ENCODE measurements at regions not wholly inside any gene's neighbourhood (a gene's known extent, or its start where the extent isn't known, plus 50 kb on each side); places are given as distances from the start of the nearest gene placed in this dataset.

DNA sequence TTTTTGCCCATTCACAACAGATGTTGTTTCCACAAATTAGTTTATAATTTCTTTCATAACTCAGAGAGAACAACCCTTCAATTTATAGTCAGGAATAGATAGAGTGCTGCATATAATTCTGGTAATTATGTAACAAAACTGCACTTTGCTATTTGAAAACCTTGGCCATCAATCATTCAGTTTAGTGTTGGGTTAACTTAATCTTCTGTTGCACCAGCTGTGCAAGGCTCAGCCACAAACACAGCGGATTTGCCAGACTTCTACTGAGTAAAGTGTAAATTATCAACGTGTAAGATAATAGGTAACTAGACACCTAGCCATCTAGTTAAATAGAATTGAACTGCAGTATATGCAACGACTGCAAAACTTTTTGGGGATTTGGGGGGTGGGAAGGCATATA, 1064.3 kb upstream of the EPHA6 start:
- no peaks in the 10 kb centered on the region for H3K27me3 ChIP-seq
- H3K9me3 ChIP-seq: no peaks in the 10 kb centered on the region
- H3K4me3 ChIP-seq: no peak overlapping the region
- no peaks in the 10 kb centered on the region for H3K4me1 ChIP-seq
- DNase-seq (ENCODE audit: extremely low spot score): no peak
- TF ChIP-seq POLR2AphosphoS5 (IDR thresholded peaks at IDR 0.05) (no peak), CTCF (IDR thresholded peaks at IDR 0.05) (no peak), POLR2A (IDR thresholded peaks at IDR 0.05; ENCODE audit: low read depth) (no peak), EP300 (IDR thresholded peaks at IDR 0.05) (no peak)
- intact Hi-C loops (cut with DNase I): no loop called here
- H3K27ac ChIP-seq (replicated peaks in 1 of 4): no peak overlapping the region
- 39% methylated on average over 3 of the region's 3 CpGs for WGBS
- no peaks in the 10 kb centered on the region for H3K36me3 ChIP-seq

DNA sequence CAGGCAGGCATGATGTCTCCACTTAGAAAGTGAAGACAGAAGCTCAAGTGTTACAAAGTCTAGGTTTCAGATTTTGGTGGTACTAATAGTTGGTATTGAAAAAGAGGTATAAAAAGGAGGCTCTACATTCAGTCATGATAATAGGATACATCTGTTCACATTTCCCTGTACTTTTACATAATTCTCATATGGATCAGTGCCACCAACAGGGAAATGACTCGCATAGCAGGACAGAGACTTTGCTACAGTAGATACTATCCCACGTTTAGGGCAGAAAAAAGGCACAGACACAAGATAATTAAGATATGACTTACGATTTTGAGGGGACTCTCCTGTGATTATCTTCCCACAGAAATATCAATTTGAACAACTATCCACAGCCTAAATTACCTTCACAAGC, 1062.9 kb upstream of the EPHA6 start:
- Histone ChIP-seq H3K9me3 (no peaks in the 10 kb centered on the region), H3K36me3 (no peaks in the 10 kb centered on the region), H3K4me3 (no peak overlapping the region), H3K27ac (replicated peaks in 1 of 4) (no peak overlapping the region), H3K27me3 (no peaks in the 10 kb centered on the region), H3K4me1 (no peaks in the 10 kb centered on the region)
- DNase-seq (ENCODE audit: extremely low spot score): no peak
- intact Hi-C loops (cut with DNase I): no loop called here
- no peak for TF ChIP-seq POLR2A (IDR thresholded peaks at IDR 0.05; ENCODE audit: low read depth)
- no peak for TF ChIP-seq EP300 (IDR thresholded peaks at IDR 0.05)
- TF ChIP-seq CTCF (IDR thresholded peaks at IDR 0.05): no peak
- no peak for TF ChIP-seq POLR2AphosphoS5 (IDR thresholded peaks at IDR 0.05)
- 60% methylated on average over 3 of the region's 3 CpGs for WGBS

DNA sequence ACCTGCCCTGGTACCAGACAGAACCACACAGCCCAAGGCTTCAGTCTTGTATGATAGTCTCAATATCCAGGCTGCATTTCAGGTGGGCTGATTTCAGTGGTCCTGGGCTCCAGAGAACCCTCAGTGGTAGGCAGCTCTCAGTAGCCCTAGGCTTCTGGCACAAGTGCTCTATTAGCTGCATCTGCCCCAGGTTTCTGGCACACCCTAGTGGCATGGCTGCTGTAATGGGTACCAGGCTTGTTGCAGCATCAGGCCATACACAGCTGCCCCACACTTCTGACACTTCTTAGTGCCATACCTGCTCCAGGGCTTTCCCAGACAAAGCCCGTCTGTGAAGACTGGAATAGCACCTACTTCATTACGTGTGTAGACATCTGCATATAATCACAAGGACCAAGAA, 1062.2 kb upstream of the EPHA6 start:
- TF ChIP-seq POLR2AphosphoS5 (IDR thresholded peaks at IDR 0.05) (no peak), CTCF (IDR thresholded peaks at IDR 0.05) (no peak), EP300 (IDR thresholded peaks at IDR 0.05) (no peak), POLR2A (IDR thresholded peaks at IDR 0.05; ENCODE audit: low read depth) (no peak)
- H3K36me3 ChIP-seq: no peaks in the 10 kb centered on the region
- H3K9me3 ChIP-seq: no peaks in the 10 kb centered on the region
- intact Hi-C loops (cut with DNase I): no loop called here
- H3K4me3 ChIP-seq: no peak overlapping the region
- no peaks in the 10 kb centered on the region for H3K27me3 ChIP-seq
- no peak for DNase-seq (ENCODE audit: extremely low spot score)
- H3K27ac ChIP-seq (replicated peaks in 1 of 4): no peak overlapping the region
- H3K4me1 ChIP-seq: no peaks in the 10 kb centered on the region
- 93% methylated on average over 2 of the region's 2 CpGs for WGBS

DNA sequence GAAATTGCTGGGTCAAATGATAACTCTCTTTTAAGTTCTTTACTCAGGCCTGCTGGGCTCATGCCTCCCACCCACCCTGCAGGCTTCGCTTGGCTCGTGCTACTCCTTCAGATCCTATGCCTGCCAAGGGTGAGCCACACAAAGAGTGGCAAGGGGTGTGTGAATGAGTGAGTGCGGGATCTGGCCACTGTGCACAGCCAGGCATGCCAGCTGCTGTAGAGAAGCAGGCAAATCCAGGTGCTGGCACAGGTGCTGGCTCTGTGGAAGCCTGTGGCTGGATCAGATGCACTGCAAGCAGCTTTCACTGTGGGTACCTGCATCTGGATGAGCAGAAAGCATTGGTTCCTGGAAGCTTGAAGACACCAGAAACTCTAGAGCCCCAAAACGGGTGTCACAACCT, 1055.7 kb upstream of the EPHA6 start:
- DNase-seq (ENCODE audit: extremely low spot score): no peak
- no peak for TF ChIP-seq POLR2A (IDR thresholded peaks at IDR 0.05; ENCODE audit: low read depth)
- no peak for TF ChIP-seq CTCF (IDR thresholded peaks at IDR 0.05)
- no peak for TF ChIP-seq EP300 (IDR thresholded peaks at IDR 0.05)
- TF ChIP-seq POLR2AphosphoS5 (IDR thresholded peaks at IDR 0.05): no peak

GRCh38 chr3:95759614-95760301, 1054.6 kb upstream of the EPHA6 start:
- H3K27me3 ChIP-seq: no peaks in the 10 kb centered on the region
- WGBS: 80% methylated on average over 4 of the region's 6 CpGs
- H3K27ac ChIP-seq (replicated peaks in 1 of 4): no peak overlapping the region
- H3K4me1 ChIP-seq: no peaks in the 10 kb centered on the region
- DNase-seq (ENCODE audit: extremely low spot score): no peak
- H3K9me3 ChIP-seq: no peaks in the 10 kb centered on the region
- intact Hi-C loops (cut with DNase I): no loop called here
- no peak overlapping the region for H3K4me3 ChIP-seq
- TF ChIP-seq POLR2AphosphoS5 (IDR thresholded peaks at IDR 0.05) (no peak), EP300 (IDR thresholded peaks at IDR 0.05) (no peak), POLR2A (IDR thresholded peaks at IDR 0.05; ENCODE audit: low read depth) (no peak), CTCF (IDR thresholded peaks at IDR 0.05) (no peak)
- no peaks in the 10 kb centered on the region for H3K36me3 ChIP-seq

More for the DNA sequence above, 1055.7 kb upstream of the EPHA6 start:
- no peaks in the 10 kb centered on the region for H3K4me1 ChIP-seq
- intact Hi-C loops (cut with DNase I): no loop called here
- H3K4me3 ChIP-seq: no peak overlapping the region
- no peaks in the 10 kb centered on the region for H3K36me3 ChIP-seq
- WGBS: 93% methylated on average over 3 of the region's 4 CpGs
- no peaks in the 10 kb centered on the region for H3K27me3 ChIP-seq
- no peak overlapping the region for H3K27ac ChIP-seq (replicated peaks in 1 of 4)
- no peaks in the 10 kb centered on the region for H3K9me3 ChIP-seq
